MM.1S (cell line): ENCODE measurements at regions not wholly inside any gene's neighbourhood (a gene's known extent, or its start where the extent isn't known, plus 50 kb on each side); places are given as distances from the start of the nearest gene placed in this dataset.

ENCODE experiments used
- DNase-seq: peaks from one replicate; pipeline ENCODE4 v3.0.0-alpha.2; 2015
- H2AFZ ChIP-seq: fragments of 300-600 bp; sonication (generic); 2 replicates; pipeline ENCODE4 v1.6.0; 2016; ENCODE audit warnings: antibody characterized with exemption, low read length
- H3F3A ChIP-seq: fragments of 300-600 bp; sonication (generic); 2 replicates; pipeline ENCODE4 v1.6.1; 2016; ENCODE audit warnings: mild to moderate bottlenecking, antibody characterized with exemption, low read length, moderate library complexity, mixed read lengths; ENCODE audit not compliant: insufficient read depth
- H3K27ac ChIP-seq: fragments of 300-600 bp; sonication (generic); 2 replicates; pipeline ENCODE4 v1.5.1; 2016; ENCODE audit warnings: mild to moderate bottlenecking, low read length
- H3K27me3 ChIP-seq: fragments of 300-600 bp; sonication (generic); replicated peaks from 2 replicates; pipeline ENCODE4 v1.6.0; 2016; ENCODE audit warnings: low read length; ENCODE audit not compliant: insufficient read depth
- H3K36me3 ChIP-seq: fragments of 300-600 bp; sonication (generic); replicated peaks from 2 replicates; pipeline ENCODE4 v1.6.1; 2016; ENCODE audit warnings: mild to moderate bottlenecking, low read length, mixed read lengths; ENCODE audit not compliant: insufficient read depth
- H3K4me1 ChIP-seq: fragments of 300-600 bp; sonication (generic); 2 replicates; pipeline ENCODE4 v1.6.1; 2016; ENCODE audit warnings: low read length, mixed read lengths
- H3K4me2 ChIP-seq: fragments of 300-600 bp; sonication (generic); 2 replicates; pipeline ENCODE4 v1.6.0; 2016; ENCODE audit warnings: low read depth, low read length
- H3K4me3 ChIP-seq: fragments of 300-600 bp; sonication (generic); 2 replicates; pipeline ENCODE4 v1.5.1; 2016; ENCODE audit warnings: low read length, mixed read lengths
- H3K79me2 ChIP-seq: fragments of 300-600 bp; sonication (generic); 2 replicates; pipeline ENCODE4 v1.6.1; 2016; ENCODE audit warnings: mixed run types, low read length, mixed read lengths
- H3K9ac ChIP-seq: fragments of 300-600 bp; sonication (generic); 2 replicates; pipeline ENCODE4 v1.6.1; 2016; ENCODE audit warnings: low read length, mixed read lengths
- H3K9me2 ChIP-seq: fragments of 300-600 bp; sonication (generic); replicated peaks from 2 replicates; pipeline ENCODE4 v1.6.1; 2016; ENCODE audit warnings: mild to moderate bottlenecking, low read length, mixed read lengths; ENCODE audit not compliant: insufficient read depth
- H3K9me3 ChIP-seq: fragments of 300-600 bp; sonication (generic); replicated peaks from 2 replicates; pipeline ENCODE4 v1.6.1; 2016; ENCODE audit warnings: mild to moderate bottlenecking, low read length, mixed read lengths; ENCODE audit not compliant: insufficient read depth
- H4K20me1 ChIP-seq: fragments of 300-600 bp; sonication (generic); 2 replicates; pipeline ENCODE4 v1.6.1; 2016; ENCODE audit warnings: mild to moderate bottlenecking, low read length, moderate library complexity, mixed read lengths; ENCODE audit not compliant: insufficient read depth
- EZH2 ChIP-seq: fragments of 300-600 bp; sonication (generic); optimal IDR thresholded peaks from 2 replicates; pipeline ENCODE3; 2017; ENCODE audit warnings: low read depth, mild to moderate bottlenecking, antibody characterized with exemption, low read length, mixed read lengths
- EZH2phosphoT487 ChIP-seq: fragments of 300-600 bp; sonication (generic); IDR thresholded peaks from 2 replicates; pipeline ENCODE4 v1.6.1; 2018; ENCODE audit warnings: antibody characterized with exemption, low read length
- TF ChIP-seq, protein P1 (sequence below): fragments of 300-600 bp; sonication (generic); IDR thresholded peaks from 2 replicates; pipeline ENCODE4 v1.5.1; 2016; ENCODE audit warnings: antibody characterized with exemption, low read length, mixed read lengths

DNA sequence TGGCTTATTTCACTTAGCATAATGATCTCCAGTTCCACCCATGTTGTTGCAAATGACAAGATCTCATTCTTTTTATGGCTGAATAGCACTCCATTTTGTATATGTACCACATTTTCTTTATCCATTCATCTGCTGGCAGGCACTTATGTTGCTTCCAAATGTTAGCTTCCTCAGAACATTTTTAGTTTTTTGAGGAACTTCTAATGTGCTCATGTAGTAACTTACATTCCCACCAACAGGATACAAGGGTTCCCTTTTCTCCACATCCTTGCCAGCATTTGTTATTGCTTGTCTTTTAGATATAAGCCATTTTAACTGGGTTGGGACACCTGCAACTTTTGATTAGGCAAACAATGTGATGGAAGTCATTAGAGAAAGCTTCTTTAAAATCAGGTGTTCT, 454.2 kb downstream of the NLGN4X start:
- no peaks in the 10 kb centered on the region for H3F3A ChIP-seq
- H3K27me3 ChIP-seq = no peaks in the 10 kb centered on the region
- H4K20me1 ChIP-seq = no peaks in the 10 kb centered on the region
- H3K36me3 ChIP-seq = no peaks in the 10 kb centered on the region
- no peaks in the 10 kb centered on the region for H3K4me1 ChIP-seq
- H3K79me2 ChIP-seq = no peaks in the 10 kb centered on the region
- no peaks in the 10 kb centered on the region for H3K9me3 ChIP-seq
- no peak overlapping the region for H3K27ac ChIP-seq
- H2AFZ ChIP-seq = no peak overlapping the region
- H3K4me2 ChIP-seq = no peak overlapping the region
- H3K9ac ChIP-seq = no peak overlapping the region
- H3K4me3 ChIP-seq = no peak overlapping the region
- DNase-seq = no peak
- no peaks in the 10 kb centered on the region for H3K9me2 ChIP-seq
- TF ChIP-seq EZH2 = no peak
- TF ChIP-seq, protein P1, sequence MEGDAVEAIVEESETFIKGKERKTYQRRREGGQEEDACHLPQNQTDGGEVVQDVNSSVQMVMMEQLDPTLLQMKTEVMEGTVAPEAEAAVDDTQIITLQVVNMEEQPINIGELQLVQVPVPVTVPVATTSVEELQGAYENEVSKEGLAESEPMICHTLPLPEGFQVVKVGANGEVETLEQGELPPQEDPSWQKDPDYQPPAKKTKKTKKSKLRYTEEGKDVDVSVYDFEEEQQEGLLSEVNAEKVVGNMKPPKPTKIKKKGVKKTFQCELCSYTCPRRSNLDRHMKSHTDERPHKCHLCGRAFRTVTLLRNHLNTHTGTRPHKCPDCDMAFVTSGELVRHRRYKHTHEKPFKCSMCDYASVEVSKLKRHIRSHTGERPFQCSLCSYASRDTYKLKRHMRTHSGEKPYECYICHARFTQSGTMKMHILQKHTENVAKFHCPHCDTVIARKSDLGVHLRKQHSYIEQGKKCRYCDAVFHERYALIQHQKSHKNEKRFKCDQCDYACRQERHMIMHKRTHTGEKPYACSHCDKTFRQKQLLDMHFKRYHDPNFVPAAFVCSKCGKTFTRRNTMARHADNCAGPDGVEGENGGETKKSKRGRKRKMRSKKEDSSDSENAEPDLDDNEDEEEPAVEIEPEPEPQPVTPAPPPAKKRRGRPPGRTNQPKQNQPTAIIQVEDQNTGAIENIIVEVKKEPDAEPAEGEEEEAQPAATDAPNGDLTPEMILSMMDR = no peak
- TF ChIP-seq EZH2phosphoT487 = no peak

DNA sequence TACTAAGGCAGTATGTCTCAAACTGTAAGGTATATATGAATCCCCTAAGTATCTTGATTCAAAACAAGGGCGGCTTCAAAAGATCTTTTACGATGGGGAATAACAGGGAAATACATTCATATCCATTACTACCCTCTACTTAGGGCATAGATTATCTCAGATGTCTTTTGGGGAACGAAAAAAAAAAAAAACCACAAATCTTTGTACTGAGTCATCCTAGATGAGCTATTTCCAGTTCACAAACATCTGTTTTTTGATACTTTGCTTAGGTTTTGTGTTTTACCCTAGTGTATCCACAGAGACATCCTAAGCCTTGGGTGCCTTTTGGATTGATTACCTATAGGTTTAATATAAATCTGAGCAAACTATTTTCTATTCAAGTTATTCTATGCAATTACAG, 457.2 kb downstream of the NLGN4X start:
- peak; percentile 7 for DNase-seq
- H3K9ac ChIP-seq = no peak overlapping the region

DNA sequence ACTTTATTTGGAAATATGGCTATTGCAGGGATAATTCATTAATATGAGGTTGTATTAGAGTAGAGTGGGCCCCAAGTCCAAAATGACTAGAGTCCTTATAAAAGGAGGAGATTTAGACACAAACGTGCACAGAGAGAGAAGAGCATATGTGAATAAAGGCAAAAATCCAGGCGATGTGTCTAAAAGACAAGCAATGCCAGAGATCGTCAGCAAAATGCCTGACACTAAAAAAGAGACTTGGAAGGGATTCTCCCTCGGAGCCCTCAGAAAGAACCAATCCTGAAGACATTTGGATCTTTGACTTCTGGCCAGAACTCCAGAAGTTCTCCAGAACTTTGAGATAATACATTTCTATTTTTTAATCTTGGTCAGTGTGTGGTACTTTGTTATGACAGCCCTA, 472.1 kb downstream of the NLGN4X start:
- no peak overlapping the region for H3K4me2 ChIP-seq
- no peaks in the 10 kb centered on the region for H3K4me1 ChIP-seq
- no peaks in the 10 kb centered on the region for H3K36me3 ChIP-seq
- no peak overlapping the region for H3K9ac ChIP-seq
- no peaks in the 10 kb centered on the region for H3K9me3 ChIP-seq
- no peaks in the 10 kb centered on the region for H3K27me3 ChIP-seq
- no peak overlapping the region for H3K4me3 ChIP-seq
- no peak for TF ChIP-seq EZH2
- TF ChIP-seq EZH2phosphoT487 = no peak
- TF ChIP-seq, protein P1 = no peak
- DNase-seq = no peak
- no peak overlapping the region for H2AFZ ChIP-seq
- no peaks in the 10 kb centered on the region for H3K9me2 ChIP-seq
- no peak overlapping the region for H3K27ac ChIP-seq
- no peaks in the 10 kb centered on the region for H3F3A ChIP-seq
- H4K20me1 ChIP-seq = no peaks in the 10 kb centered on the region
- H3K79me2 ChIP-seq = no peaks in the 10 kb centered on the region

More for the DNA sequence above, 457.2 kb downstream of the NLGN4X start:
- no peaks in the 10 kb centered on the region for H4K20me1 ChIP-seq
- H3K27me3 ChIP-seq = no peaks in the 10 kb centered on the region
- H3K4me3 ChIP-seq = no peak overlapping the region
- no peak overlapping the region for H3K27ac ChIP-seq
- H3K9me3 ChIP-seq = no peaks in the 10 kb centered on the region
- H3K4me2 ChIP-seq = no peak overlapping the region
- H3K36me3 ChIP-seq = no peaks in the 10 kb centered on the region
- H3K79me2 ChIP-seq = no peaks in the 10 kb centered on the region
- no peaks in the 10 kb centered on the region for H3F3A ChIP-seq
- no peak overlapping the region for H2AFZ ChIP-seq
- H3K9me2 ChIP-seq = no peaks in the 10 kb centered on the region
- no peak for TF ChIP-seq EZH2
- TF ChIP-seq EZH2phosphoT487 = no peak
- TF ChIP-seq, protein P1 = no peak
- no peaks in the 10 kb centered on the region for H3K4me1 ChIP-seq
